OCI-LY7 (cell line): ENCODE measurements at regions not wholly inside any gene's neighbourhood (a gene's known extent, or its start where the extent isn't known, plus 50 kb on each side); places are given as distances from the start of the nearest gene placed in this dataset.

Source experiments
- BruUV-seq: library from RNA; stranded (reverse); fragments of 400-500 nt; replicated peaks from 2 replicates; lab custom pipeline; 2021; lab: Mats Ljungman, UMichigan
- CTCF ChIA-PET: fragments of 300-600 bp; sonication (Branson Sonifier 250); formaldehyde crosslinking; loops from one replicate; lab custom pipeline; 2022; ENCODE audit warnings: antibody characterized with exemption; ENCODE audit not compliant: unreplicated experiment; lab: Charles Lee
- POLR2A ChIA-PET: fragments of 300-600 bp; sonication (Branson Sonifier 250); formaldehyde crosslinking; loops from one replicate; lab custom pipeline; 2022; ENCODE audit warnings: antibody characterized with exemption; lab: Charles Lee
- DNase-seq: peaks from one replicate; pipeline ENCODE4 v3.0.0-alpha.2; 2015; ENCODE audit warnings: low spot score
- H2AFZ ChIP-seq: fragments of 200-600 bp; sonication (generic), shearing (Covaris generic); 2 replicates; pipeline ENCODE4 v1.6.1; 2014; ENCODE audit warnings: mild to moderate bottlenecking, antibody characterized with exemption, low read length, moderate library complexity
- H3K27ac ChIP-seq: fragments of 200-600 bp; sonication (generic); 2 replicates; pipeline ENCODE4 v1.5.1; 2014; ENCODE audit warnings: mixed run types, low read depth, mild to moderate bottlenecking, moderate library complexity, low read length, inconsistent platforms; ENCODE audit not compliant: poor library complexity, severe bottlenecking
- H3K36me3 ChIP-seq: fragments of 200-600 bp; sonication (generic); 2 replicates; pipeline ENCODE4 v1.6.1; 2014; ENCODE audit warnings: mild to moderate bottlenecking, antibody characterized with exemption, low read length, moderate library complexity, mixed read lengths; ENCODE audit not compliant: insufficient read depth
- H3K4me1 ChIP-seq: fragments of 200-600 bp; sonication (generic); 2 replicates; pipeline ENCODE4 v1.5.1; 2014; ENCODE audit warnings: mild to moderate bottlenecking, low read length; ENCODE audit not compliant: insufficient read depth, poor library complexity, severe bottlenecking
- H3K4me2 ChIP-seq: fragments of 200-600 bp; sonication (generic); 2 replicates; pipeline ENCODE4 v1.6.1; 2014; ENCODE audit warnings: mild to moderate bottlenecking, low read length
- H3K4me3 ChIP-seq: fragments of 200-600 bp; sonication (generic); 2 replicates; pipeline ENCODE4 v1.5.1; 2014; ENCODE audit warnings: mild to moderate bottlenecking, low read depth, low read length; ENCODE audit not compliant: poor library complexity, severe bottlenecking
- H3K79me2 ChIP-seq: fragments of 200-600 bp; sonication (generic); 2 replicates; pipeline ENCODE4 v1.6.1; 2016; ENCODE audit warnings: low read depth, mild to moderate bottlenecking, low read length, moderate library complexity, mixed read lengths; ENCODE audit not compliant: insufficient read depth
- H3K9me2 ChIP-seq: fragments of 200-600 bp; sonication (generic); 2 replicates; pipeline ENCODE4 v1.6.1; 2016; ENCODE audit warnings: mild to moderate bottlenecking, low read length, mixed read lengths; ENCODE audit not compliant: insufficient read depth
- H3K9me3 ChIP-seq: fragments of 200-600 bp; sonication (generic); 2 replicates; pipeline ENCODE4 v1.6.1; 2014; ENCODE audit warnings: mild to moderate bottlenecking, mixed run types, low read length, mixed read lengths
- H4K20me1 ChIP-seq: fragments of 200-600 bp; sonication (generic); 2 replicates; pipeline ENCODE4 v1.6.1; 2014; ENCODE audit warnings: mild to moderate bottlenecking, antibody characterized with exemption, low read length, moderate library complexity, mixed read lengths; ENCODE audit not compliant: insufficient read depth
- CTCF ChIP-seq: fragments of 200-600 bp; sonication (generic); conservative IDR thresholded peaks from 2 replicates; pipeline ENCODE4 v1.5.1; 2014; ENCODE audit warnings: mild to moderate bottlenecking, antibody characterized with exemption, low read length, moderate library complexity, mixed read lengths
- EZH2phosphoT487 ChIP-seq: fragments of 200-600 bp; sonication (generic); IDR thresholded peaks from 2 replicates; pipeline ENCODE4 v1.6.1; 2018; ENCODE audit warnings: low read depth, borderline replicate concordance, mild to moderate bottlenecking, mixed run types, antibody characterized with exemption, low read length, moderate library complexity, mixed read lengths
- intact Hi-C: fragments of 100-400 bp; cut with micrococcal nuclease; formaldehyde crosslinking; loops from one replicate; pipeline ENCODE4 v1.10.0; 2022; ENCODE audit not compliant: unreplicated experiment

GRCh38 chr3:72229952-72230351, 445.0 kb upstream of the PROK2 start:
- BruUV-seq: no TSS peak
- Histone ChIP-seq H3K4me2 (no peak overlapping the region), H3K4me1 (no peaks in the 10 kb centered on the region), H3K79me2 (no peaks in the 10 kb centered on the region), H4K20me1 (no peaks in the 10 kb centered on the region), H3K27ac (no peak overlapping the region), H3K36me3 (no peaks in the 10 kb centered on the region; the same call in 1 of the 2 replicates), H3K9me3 (peaks cover 19% of the 10 kb centered on the region), H3K4me3 (no peak overlapping the region), H2AFZ (no peak overlapping the region), H3K9me2 (no peaks in the 10 kb centered on the region)
- intact Hi-C loops: no loop called here
- TF ChIP-seq CTCF: no peak
- DNase-seq: no peak
- ChIA-PET POLR2A (interaction anchor here (0.5 kb wide), 1 partner anchor 135 kb away, joined by 5 read pairs; no protein-coding TSS in a partner anchor), CTCF (no interaction called here)

- no peak overlapping the region for H3K27ac ChIP-seq
- no peak overlapping the region for H3K4me3 ChIP-seq
- no peak for DNase-seq
- H3K79me2 ChIP-seq: no peaks in the 10 kb centered on the region
- H3K4me2 ChIP-seq: no peak overlapping the region
- ChIA-PET POLR2A (interaction anchor here (1.0 to 1.5 kb wide), 3 partner anchors 11 to 16 kb away, joined by 3 to 4 read pairs (median 4); no protein-coding TSS in a partner anchor), CTCF (interaction anchor here (0.6 kb wide), 1 partner anchor 25 kb away, joined by 3 read pairs; no protein-coding TSS in a partner anchor)
- peaks cover 29% of the 10 kb centered on the region for H3K9me3 ChIP-seq
- H3K36me3 ChIP-seq: no peaks in the 10 kb centered on the region; the same call in 1 of the 2 replicates
- H2AFZ ChIP-seq: no peak overlapping the region
- no peaks in the 10 kb centered on the region for H3K4me1 ChIP-seq
- no peaks in the 10 kb centered on the region for H3K9me2 ChIP-seq
- intact Hi-C loops: no loop called here
- TF ChIP-seq EZH2phosphoT487 (no peak), CTCF (no peak)
- no TSS peak for BruUV-seq
- no peaks in the 10 kb centered on the region for H4K20me1 ChIP-seq
These were observed 442.6 kb upstream of the PROK2 start for GRCh38 chr3:72227486-72228070.

GRCh38 chr3:72224804-72225509, 440.0 kb upstream of the PROK2 start:
- H3K27ac ChIP-seq: no peak overlapping the region
- H3K79me2 ChIP-seq: no peaks in the 10 kb centered on the region
- H3K9me3 ChIP-seq: peaks cover 29% of the 10 kb centered on the region
- DNase-seq: peak; percentile 17
- H3K4me2 ChIP-seq: no peak overlapping the region
- no peaks in the 10 kb centered on the region for H4K20me1 ChIP-seq
- TF ChIP-seq EZH2phosphoT487 (no peak), CTCF (no peak)
- intact Hi-C loops: no loop called here
- no peaks in the 10 kb centered on the region for H3K4me1 ChIP-seq
- ChIA-PET CTCF (no interaction called here), POLR2A (interaction anchor here (1.1 kb wide), 1 partner anchor 19 kb away, joined by 4 read pairs; no protein-coding TSS in a partner anchor)
- no peaks in the 10 kb centered on the region for H3K9me2 ChIP-seq
- BruUV-seq: no TSS peak
- no peak overlapping the region for H2AFZ ChIP-seq
- no peak overlapping the region for H3K4me3 ChIP-seq
- H3K36me3 ChIP-seq: no peaks in the 10 kb centered on the region; the same call in 1 of the 2 replicates
